ENCODE measurements at regions not wholly inside any gene's neighbourhood (a gene's known extent, or its start where the extent isn't known, plus 50 kb on each side); places are given as distances from the start of the nearest gene placed in this dataset.
"Not testable (repeated sequence)": the region's sequence is repeated elsewhere in the genome, so short reads cannot be mapped to it uniquely, and the experiment has no call there.

DNA sequence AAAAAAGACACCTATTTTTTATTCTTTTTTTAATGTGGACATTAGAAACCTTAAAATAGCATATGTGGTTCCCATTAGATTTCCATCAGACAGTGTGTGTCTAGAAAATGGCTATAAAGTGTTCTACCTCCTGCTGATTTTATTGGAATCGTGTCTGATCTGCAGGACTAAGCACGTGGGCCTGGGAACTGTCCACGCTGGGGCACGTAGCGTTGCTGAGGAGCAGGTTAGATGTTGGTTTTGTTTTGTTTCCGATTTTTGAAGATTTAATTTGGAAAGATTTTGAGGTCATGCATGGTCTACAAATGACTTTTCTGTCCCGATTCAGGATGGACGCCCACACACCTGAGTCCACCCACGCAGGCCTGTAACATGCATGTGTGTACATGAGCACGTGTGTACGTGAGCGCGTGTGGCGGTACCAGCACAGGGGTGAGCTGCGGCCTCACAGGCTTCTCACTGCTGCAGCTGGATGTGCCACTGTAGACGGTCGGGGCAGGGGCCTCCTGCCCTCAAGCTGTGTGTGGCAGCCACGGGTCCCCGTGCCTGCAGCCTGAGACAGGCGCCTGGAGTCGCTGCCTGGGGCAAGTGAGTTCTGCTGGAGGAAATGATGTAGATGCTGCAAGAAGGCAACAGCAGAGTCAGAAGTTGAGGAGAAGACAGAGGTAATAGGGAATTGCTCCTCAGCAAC, 99.7 kb upstream of the CTDP1 start:
- DNase-seq = no peak

DNA sequence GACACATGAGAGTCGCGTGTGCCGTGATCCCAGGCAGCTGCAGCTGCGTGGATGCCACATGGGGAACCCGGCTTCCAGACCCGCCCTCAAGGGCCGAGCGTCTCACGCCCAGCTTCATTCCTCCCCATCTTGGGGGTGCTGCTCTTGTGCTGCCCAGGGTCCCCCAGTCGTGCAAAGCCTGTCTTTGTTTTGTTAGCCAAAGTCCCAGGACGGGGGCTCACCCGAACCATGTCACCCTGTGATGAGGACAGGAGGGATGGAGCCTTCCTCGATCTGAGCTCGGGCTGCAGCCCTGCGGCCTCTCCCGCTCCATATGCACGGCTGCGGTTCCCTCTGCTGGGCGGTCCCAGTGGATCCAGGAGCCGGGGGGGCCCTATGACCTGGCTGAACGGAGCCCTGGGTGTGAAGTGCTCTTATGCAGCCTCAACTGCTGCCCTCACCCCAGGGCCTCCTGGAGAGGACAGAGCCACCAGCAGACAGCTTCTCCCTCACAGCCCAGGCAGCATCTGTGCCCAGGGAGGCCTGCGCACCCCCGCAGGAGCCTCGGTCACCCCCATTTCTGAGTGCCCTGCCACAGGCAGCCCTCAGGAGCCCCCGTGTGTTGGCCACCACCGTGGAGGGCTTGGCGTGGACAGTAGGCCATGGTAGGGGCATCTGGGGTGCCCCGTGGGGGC, 99.0 kb upstream of the CTDP1 start:
- DNase-seq = no peak

DNA sequence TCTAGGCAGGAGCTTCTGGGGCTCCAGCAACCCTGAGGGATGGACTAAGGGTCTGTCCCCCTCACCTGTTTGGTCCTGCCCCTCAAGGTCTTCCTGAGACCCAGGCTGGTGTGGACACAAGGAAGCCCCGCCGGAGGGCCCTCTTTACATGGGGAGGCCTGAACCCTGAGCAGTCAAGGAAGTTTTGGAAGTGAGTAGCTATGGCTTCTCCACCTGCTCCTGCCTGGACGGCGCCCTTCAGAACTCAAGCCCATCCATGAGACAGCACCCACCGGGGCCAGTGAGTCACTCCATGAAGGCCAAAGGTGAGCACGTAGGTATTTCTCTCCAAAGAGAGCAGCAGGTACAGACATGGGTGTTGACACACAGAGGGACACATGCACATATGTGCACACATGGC, 98.2 kb upstream of the CTDP1 start:
- DNase-seq = no peak

DNA sequence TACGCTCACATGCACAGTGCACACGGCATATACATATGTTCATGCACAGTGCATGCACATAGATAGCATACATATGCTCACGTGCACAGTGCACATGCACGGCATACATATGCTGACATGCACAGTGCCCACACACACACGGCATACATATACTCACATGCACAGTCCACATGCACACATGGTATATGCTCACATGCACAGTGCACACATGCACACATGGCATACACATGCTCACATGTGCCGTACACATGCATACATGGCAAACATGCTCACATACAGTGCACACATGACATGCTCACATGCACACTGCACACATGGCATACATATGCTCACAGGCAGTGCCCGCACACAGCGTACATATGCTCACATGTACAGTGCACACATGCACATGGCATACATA, 97.7 kb upstream of the CTDP1 start:
- DNase-seq = no peak

DNA sequence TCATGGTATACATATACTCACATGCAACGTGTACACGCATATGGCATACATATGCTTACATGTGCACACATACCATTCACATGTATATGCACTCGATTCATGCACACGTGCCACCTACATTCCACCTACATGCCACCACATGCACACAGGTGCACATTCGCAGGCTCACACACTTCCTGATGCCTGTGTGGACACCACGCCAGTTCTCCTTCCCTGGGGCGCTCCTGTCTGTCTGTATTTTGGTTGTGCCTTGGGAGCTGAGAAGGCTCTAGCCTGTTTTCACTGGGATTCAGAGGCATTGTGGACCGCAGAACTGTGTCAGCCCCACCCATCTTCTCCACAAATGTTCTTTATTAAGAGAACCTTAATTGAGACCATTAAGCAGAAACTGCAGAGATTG, 96.6 kb upstream of the CTDP1 start:
- DNase-seq = no peak

DNA sequence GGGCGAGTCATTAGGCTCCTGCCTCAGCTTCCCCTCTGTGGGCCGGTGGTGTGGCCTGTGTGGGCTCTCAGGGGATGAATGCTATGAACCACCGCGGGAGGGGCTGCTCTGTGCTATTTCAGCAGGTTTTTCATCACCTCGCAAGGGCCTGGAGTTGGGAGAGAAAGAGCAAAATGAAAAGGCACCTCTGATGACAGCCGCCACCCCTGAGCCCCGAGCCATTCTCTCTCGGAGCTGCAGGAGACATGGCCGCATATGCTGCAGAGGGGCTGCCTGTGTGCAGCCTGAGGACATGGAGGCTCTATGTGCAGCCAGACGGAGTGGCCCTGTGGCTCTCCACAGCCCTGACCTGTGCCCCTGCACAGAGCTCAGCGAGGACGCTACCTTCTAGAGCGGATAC, 96.2 kb upstream of the CTDP1 start:
- DNase-seq = no peak

DNA sequence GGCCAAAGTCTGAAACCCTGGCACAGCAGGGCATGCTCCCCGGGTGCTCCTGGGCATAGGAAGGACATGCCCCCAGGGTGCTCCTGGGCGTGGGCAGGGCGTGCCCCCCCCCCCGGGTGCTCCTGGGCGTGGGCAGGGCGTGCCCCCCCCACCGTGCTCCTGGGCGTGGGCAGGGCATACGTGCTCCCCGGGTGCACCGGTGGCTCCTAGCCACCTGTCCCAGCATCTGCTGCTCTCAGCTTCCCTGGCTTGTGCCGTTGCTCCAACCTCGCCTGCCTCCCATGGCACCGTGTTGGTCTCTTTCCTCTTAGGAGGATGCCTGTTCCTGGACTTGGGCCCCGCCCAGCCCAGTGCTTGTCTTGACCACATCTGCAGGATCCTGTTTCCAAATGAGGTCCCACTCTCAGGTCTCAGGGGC, 95.6 kb upstream of the CTDP1 start:
- no peak for DNase-seq

DNA sequence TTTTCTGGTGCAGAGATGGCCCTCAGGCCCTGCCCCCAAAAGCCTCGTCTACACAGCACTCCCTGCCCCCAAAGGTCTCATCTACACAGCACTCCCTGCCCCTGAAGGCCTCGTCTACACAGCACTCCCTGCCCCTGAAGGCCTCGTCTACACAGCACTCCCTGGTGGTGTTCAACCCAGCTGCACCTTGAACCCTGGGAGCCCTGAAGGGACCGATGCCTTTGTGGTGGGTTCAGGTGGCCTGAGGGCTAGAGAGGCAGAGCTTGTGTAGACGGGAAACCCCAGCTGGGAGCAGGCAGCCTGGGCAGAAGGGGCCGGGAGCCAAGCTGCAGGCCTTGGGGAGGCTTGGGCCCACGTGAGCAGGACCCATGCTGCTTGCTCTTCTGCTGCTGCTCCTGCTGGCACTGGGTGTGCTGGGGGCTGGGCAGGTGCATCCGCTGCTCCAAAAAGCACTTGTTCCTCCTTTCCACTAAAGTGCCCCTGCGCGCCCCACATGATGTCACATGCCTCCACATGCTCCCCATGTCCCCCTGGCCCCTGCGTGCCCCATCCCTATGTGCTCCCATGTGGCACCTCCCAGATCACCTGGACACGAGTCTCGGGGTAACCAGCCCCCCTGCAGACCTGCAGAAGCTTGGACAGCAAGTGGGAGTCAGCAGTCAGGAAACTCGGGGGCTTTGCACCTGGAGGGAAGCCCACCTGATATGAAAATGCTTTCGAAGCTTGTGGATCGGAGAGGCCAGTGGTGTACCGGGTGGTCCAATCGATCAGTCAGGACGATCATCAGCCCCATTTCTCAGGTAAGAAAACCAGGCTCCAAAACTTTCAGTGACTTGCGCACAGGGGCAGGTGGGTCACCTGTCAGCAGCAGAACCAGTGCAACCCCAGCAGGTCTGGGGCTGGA, 94.9 kb upstream of the CTDP1 start:
- peak; percentile 13 for DNase-seq

DNA sequence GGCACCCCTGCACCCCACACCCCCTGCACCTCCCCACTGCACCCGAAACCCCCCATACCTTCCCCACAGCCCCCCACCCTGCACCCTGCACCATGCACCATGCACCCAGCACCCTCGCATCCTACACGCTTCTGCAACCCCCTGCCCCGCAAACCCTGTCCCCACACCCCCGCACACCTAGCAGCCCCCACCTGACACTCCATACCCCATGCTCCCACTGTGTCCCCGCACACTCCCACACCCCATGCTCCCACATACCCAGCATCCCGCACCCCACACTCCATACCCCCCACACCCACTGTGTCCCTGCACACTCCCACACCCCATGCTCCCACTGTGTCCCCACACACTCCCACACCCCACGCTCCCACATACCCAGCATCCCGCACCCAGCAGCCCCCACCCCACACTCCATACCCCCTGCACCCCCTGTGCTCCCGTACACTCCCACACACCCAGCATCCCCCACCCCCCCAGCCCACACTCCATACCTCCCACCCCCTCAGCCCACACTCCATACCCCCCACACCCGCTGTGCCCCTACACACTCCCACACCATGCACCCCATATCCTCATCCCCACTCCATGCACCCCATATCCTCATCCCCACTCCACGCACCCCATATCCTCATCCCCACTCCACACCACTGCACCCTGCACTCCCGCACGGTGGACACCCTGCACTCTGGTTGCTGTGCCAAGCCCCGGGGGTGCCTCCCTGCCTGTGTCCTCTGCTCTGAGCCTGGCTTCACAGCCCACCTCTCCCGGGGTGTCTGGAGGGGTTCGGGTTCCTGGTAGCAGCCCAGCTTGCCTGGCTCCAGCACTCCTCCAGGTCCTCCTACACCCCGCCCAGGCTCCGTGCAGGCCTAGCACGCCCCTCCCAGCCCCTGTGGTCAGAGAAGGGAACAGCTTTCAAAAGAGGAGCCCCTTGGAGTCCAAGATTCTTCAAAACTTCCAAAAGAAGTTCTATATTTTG, 93.9 kb upstream of the CTDP1 start:
- peak; percentile 26 for DNase-seq

DNA sequence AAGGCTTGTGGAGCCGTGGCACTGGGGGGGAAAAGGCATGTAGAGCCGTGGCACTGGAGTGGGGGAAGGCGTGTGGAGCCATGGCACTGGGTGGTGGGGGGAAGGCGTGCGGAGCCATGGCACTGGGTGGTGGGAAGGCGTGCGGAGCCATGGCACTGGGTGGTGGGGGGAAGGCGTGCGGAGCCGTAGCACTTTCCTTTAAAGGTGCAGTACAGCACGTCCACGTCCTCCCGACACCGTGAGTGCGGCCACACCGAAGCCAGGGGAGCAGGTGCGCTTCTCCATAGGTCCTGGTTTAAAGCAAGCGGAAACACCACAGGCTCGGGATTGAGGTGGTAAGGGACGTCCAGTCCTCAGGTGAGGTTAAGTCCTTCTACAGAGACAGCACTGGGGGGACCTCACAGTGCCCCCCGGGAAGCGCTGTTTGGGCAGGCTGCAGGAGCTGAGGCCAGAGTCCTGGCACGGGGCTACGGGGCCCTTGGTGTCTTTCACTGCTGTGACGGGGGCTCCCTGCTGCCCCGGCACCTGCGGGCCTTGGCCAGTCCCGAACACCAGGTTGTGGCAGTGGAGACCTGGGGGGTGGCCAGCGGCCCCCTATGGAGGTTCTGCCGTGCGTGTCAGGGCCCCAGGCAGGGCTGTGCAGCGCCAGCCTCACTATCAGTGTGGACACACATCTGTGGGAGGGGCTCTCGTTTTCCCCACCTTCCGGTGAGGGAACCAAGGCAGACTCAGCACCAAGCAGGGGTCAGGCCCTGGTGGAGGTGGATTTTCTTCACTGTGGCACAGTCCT, 93.0 kb upstream of the CTDP1 start:
- DNase-seq = peak; percentile 19

DNA sequence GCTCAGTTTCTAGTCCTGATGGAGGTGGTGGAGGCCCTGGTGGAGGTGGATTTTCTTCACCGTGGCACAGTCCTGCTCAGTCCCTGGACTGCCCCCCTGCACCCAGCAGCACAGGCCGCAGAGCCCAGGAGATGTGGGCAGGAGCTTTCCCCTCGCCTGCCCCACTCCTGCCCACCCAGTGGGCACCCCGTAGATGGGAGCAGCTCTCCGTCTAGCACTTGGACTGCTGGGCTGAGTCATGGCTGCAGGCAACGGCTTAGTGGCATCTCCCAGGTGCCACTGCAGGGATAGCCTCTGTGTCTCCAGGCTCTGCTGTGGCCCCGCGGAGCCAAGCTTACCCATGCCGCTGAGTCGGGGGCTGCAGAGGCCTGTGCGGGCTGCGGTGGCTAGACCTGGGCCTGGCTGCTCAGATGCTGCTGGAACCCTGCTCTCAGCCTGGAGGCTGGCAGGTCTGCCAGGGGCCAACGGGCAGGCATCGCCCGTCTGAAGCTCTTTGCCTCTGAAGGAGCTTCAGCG, 92.3 kb upstream of the CTDP1 start:
- DNase-seq = no peak

DNA sequence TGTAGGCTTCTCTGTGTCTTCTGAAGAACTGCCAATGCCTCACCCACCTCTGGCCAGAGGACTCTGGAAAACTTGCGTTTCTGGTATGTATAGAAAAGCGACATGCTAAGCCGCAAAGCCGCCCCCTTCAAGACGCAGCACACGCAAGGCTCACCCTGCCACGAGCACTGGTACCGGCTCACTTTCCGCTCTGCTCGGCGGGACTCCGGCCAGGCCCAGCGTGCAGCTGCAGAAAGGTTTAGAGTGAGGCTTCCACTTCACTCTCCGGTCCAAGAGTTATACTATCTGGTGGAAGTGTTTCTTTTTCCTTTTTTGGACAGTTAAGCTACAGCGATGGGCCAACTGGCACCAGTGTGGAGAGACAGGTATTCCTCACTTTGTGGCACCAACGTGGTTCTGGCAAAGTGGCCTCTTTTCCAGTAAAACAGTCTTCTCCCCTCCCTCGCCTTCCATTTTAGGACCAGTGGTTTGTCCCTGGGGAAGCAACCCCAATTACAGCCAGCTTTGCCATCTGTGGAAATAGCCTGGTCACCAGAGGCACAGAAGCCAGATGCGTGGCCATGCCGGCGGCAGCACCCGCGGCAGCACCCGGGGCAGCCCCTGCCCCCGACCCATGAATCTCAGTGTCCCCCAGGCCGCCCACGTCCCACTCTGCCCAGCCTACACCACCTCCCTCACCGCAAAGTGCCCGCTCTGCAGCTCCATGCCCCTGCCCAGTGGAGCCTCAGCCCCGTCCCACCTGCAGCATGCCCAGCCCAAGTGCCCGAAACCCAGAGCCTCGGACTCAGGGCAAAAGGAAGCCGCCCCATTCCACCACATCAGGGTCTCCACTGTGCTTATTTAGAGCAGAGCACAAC, 91.6 kb upstream of the CTDP1 start:
- peak; percentile 86 for DNase-seq

DNA sequence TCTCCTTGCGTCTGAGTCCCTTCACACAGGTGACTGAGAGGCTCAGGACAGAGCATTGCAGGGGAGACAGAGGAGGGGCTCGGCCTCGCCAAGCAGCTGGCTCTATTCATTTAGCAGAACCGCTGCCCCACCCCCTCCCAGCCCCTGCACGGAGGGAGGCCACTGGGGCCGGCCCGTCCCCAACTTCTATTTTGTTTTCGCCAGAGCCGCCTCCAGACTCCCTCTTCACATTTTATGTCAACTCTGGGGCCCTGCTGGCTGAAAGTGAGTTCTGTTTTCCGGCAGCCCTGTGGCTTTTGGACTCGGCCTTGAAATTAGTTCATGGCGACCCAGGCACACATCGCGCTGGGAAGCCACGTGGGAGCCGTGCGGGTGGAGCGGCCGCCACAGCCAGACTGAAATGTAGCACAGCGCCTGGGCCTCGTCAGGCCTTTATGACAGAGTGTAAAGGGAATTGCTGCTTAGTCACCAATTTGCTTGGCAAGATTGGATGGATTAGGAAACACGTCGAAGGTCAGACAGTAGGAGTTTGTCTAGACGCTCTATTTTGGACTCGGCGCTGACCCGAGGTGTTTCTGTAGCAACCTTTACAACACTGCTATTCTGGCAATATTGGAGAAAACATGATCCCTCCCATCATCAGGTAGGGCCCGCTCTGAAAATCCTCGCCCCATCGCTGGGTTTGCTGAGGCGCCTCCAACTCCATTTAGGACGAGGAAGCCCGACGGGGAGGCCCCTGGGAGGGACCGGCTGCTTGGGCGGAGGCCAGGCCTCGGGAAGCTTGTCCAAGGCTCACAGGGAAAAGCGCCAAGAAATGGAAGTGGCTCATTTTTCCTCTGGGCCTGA, 90.7 kb upstream of the CTDP1 start:
- peak; percentile 92 for DNase-seq

DNA sequence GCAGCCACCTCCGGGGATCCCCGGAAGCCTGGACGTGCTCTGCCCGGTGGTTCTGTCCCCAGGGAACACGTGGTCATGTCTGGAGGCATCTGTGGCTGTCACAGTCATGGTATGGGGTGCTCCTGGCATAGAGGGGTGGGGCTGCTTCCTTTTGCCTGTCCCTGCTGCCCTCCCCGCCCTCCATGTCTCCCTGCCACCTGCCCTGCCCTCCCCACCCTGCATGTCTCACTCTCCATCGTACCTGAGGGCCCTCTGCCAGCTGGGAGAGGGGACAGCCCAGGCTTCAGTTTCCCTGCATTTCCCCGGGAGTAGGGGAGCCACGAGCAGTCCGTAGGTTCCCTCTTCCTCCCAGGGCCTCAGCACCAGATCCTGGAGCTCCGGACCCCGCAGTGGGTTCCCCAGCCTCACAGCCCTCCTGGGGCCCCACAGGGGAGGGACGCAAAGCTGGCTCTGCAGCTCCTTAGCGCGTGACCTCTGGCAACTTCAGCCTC, 90.0 kb upstream of the CTDP1 start:
- DNase-seq = peak; percentile 42

DNA sequence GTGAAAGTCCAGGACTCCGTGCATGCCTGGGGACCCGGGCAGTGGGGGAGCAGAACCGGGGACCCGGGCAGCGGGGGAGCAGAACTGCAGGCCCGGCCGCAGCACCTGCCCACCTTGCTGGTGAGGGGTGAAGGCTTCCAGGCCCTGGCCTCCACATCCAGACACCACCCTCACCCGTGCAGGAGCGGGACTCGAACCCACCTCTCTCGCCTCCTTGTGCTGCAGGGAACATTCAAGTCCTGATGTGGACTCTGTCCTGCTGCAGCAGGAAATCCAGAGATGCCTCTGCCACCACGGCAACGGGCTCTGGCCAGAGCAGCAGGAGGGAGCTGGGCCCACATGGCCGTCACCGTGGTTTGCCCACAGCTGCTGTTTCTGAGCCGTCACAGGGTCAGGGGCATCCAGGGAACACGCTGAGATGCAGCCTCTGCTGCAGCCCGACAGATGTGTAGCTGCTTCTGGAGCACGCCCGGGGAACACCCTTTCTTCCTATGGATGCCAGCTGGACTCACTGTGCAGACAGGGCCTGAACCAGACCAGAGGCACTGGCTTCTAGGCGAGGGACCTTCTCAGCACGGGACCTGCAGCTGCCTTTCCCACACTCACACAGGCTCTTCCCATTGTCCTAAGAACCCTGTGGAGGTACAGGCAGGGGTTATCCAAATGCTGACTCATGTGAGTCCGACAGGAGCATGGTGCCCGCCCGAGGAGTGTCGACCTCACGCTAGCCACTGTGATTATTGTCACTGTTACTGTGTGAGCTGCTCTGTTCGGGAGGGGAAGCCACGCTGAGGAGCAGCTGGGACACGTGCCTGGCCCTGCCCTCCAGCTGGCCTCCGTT, 89.2 kb upstream of the CTDP1 start:
- DNase-seq = peak; percentile 76

DNA sequence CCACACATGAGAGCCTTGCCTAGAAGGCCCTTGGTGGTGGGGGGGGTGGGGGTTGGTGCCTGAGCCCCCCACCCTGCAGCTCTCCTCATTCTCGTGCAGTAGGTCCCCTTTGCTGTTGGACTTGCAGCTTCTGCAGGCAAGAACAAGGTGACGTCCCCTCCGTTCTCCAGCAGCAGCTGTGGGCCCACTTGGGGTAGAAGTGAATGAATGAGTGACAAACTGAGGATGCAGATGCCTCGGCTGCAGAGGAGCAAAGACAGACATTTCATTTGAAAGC, 88.6 kb upstream of the CTDP1 start:
- DNase-seq = peak; percentile 11

DNA sequence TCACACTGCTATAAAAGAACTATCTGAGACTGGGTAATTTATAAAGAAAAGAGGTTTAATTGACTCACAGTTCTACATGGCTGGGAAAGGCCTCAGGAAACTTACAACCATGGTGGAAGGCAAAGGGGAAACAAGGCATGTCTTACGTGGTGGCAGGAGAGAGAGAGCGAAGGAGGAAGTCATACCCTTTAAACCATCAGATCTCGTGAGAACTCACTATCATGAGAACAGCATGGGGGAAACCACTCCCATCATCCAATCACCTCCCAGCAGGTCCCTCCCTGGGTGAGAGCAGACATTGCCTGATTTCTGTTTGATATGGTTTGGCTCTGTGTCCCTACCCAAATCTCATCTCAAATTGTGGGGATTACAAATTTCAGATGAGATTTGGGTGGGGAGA, 86.9 kb upstream of the CTDP1 start:
- not testable (repeated sequence) for DNase-seq

DNA sequence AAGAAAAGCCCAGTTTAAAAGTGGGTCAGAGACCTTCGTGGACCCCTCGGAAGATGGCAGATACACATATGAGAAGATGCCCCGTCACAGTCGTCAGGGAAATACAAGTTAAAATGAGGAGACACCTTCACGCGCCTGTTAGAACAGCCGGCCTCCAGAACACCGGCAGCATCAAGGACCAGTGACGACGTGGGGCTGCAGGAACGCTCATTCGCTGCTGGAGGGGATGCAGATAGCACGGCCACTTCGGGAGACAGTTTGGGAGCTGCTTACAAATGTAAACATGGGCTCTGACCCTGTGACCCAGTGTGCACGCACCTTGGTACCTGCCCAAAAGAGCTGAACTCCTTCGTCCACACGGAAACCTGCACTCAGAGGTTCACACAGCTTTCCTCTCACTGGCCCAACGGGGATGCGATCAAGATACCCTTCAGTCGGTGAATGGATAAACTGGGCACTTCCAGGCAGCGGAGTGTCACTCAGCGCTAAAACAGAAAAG, 83.7 kb upstream of the CTDP1 start:
- peak; percentile 12 for DNase-seq
